NCI-H146 treated with DMSO at 0.1 percent for 48 hours (cell line): ENCODE measurements at regions not wholly inside any gene's neighbourhood (a gene's known extent, or its start where the extent isn't known, plus 50 kb on each side); places are given as distances from the start of the nearest gene placed in this dataset.

Source experiments
- DNase-seq: peaks from one replicate; lab custom pipeline; 2025; ENCODE audit not compliant: unreplicated experiment; lab: John Stamatoyannopoulos, UW

DNA sequence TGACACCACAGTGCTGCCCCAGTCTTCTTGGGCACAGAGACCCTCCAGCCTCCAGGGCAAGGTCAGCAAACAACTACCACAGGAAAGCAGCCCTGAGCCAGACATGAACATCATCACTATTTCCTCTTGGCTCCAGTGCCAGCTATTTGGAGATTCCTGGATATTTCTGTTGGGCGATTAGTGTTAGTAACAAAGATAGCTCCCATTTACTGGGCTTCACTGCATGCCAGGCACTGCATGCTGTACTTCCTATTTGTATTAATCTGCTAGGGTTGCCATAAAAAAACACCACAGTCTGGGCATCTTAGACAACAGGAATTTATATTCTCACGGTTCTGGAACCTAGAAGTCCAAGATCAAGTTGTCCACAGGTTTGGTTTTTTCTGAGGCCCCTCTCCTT is 255.1 kb upstream of the STT3B start:
- no peak for DNase-seq

DNA sequence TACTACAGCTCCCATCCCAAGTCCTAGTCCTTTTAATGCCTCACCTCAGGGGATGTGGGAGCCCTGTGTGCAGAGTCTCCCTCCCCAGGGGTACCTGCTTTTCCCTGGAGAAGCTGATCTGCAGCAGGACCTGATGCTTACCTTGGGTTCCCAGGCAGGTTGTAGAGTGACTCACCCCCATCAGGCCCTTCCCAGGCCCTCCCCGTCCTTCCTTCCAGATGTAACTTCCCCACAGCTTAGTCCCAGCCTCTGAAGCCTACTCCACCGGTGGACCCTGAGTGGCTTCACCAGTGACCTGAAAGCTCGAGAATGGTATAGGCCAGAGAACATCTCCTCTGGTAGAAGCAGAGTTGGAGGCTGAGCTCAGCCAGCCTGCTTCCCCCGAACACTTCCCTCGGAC is 254.2 kb upstream of the STT3B start:
- no peak for DNase-seq

DNA sequence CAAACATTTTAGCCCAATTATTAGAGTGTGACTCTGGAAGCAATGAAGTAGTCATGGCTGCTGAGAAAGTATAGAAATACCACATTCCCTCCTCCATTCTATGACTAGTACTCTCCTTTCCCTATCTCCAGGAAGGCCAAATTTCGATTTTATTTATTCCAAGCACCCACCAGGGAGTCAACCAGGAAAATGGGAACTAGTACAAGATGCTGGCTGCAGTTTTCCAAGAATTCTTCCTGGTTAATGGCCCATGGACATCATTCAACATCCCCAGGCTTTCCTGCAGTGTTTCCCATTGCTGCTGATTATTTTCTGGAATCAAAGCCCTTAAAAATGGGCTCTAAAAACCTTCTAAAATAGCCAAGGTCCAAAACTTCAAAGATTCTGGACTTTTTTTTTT is 247.9 kb upstream of the STT3B start:
- no peak for DNase-seq

DNA sequence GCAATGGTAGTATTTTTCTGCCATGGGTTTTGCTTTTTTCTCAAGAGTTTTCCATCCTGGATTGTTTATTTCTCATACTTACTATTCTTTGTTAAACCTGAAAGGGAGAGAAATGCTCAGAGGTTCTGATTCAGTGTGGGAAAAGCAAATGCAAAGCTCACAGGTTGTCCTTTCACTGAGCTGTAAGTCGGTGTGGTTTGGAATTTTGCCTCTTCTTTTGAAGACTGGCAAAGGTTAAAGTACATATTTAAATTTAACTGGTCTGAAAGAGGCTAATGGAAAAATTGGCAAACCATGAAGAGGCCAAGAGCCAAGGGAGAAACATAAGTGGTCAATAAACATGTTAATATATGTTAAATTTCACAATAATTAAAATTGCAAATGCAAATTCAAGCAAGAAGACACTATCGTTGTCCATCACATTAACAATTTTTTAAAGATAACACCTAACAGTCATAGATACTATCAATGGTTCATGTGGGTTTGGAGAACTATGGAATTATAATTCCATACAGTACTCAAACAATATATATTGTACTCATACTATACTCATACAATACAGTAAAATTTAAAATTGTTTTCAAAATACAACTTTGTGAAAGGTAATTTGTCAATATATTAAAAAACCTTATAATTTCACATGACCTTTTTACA is 246.8 kb upstream of the STT3B start:
- DNase-seq, result no peak

DNA sequence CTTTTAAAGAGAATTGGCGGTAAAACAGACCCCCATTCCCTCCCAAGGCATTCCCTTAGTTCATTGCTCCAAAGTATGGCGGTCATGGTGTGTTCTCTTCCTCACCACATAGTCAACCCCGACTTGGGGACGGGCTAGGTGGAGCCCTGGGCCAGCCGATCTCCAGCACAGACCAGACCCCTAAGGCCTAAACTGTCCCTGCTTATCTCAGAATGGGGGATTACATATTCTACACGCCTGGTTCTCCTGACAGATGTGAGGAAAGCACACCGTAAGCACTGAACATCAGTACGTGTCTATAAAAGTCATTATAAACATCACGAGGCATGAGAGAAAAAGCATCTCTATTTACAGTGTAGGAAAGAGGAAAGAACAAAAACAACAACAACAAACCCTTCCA is 244.5 kb upstream of the STT3B start:
- DNase-seq, result no peak

DNA sequence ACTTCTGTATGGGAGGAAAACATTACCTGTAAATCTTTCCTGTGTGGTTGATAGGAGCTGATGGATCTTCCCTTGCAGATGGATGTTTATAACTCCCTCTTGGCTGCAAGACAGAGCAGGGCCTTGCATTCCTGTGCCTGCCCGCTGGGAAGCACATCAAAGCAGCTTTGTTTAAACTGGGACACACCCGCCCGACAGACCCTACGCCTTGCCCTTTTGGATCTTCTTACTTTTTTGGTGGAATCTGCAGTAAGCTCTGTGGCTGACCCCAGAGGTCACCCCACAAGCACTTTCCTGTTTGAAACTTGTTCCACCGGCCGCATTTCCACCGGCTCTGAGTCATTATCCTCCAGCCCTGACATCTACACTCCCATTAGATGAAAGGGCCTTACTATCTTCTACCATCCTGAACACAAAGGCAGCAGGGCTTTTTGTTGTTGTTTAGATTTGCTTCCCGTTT is 244.1 kb upstream of the STT3B start:
- DNase-seq, result no peak

DNA sequence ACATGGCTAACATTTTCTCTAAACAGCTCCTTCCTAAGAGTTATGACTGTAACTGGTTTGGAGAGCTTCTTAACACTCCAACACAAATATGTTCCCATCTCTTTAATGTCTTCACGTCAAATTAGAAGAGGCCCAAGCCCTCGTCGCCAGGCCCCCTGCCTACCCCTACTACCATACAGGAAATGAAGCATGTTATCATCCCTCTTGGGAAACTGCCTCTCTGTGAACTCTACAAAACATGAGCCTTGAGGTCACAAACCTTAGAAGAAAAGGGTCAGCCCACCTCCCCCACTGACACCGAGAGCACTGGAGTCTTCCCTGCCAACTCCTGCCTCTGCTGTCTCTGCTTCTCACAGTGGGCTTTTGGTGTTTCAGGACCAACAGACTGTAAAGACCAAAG is 243.1 kb upstream of the STT3B start:
- DNase-seq, result no peak

DNA sequence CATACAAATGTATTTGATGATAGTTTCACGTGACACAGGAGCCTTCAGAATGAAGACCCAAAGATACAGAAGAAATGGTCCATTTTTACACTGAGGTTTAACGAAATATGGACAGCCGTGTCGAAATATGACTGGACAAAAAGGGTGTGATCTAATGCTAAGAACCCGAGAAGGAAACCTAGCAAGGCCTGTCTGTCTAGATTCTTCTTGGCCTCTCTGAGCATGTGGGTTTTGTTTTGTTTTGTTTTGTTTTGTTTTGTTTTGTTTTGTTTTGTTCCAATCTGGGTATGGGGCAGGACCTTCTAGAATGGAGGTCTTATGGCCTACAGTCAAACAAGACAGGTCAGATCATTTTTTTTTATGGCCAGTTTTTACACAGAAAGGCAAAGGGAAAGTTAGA is 242.7 kb upstream of the STT3B start:
- no peak for DNase-seq

DNA sequence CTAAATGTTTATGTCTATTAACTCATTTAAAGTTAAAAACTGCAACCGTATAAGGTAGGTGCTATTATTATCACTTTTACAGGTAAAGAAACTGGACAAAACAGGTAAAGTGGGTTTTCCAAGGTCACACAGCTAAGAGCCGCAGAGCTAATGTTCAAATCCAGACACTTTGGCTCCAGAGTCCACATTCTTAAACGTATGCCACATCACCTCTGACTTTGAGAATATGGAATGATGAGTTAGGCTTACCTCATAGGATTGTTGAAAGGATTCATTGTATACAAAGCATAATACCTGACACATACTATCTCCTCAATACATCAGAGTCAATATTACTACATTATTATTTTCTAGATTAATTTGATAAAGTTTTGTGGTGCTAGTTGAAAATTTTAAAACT is 240.9 kb upstream of the STT3B start:
- no peak for DNase-seq

DNA sequence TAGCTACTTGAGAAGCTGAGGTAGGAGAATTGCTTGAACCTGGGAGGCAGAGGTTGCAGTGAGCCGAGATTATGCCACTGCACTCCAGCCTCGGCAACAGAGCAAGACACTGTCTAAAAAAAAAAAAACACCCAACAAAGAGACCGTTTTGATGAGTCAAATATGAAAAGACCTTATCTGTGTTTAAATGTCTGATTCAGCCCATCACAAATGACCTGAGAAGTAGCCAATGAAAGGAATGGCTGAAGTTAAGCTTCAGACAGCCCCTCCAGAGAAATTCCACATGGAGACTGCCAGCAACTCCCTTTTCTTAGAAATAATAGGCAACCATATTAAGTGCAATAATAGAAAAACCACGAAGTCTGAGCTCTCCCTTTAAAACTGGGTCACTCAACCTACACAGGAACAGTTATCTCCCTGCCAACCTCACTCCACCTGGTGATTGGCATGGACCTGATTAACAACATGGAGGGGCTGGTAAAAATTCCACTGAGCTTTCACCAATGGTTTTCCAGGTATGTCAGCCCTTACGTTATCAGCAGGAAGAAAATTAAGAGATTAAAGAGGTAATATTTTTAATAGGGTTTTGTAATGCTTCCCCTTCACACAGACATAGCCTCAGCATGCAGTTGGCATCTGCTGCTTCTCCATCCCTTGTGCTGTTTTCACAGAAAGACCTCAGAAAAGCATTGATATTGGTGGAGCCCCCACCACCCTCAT is 238.1 kb upstream of the STT3B start:
- DNase-seq, result no peak

DNA sequence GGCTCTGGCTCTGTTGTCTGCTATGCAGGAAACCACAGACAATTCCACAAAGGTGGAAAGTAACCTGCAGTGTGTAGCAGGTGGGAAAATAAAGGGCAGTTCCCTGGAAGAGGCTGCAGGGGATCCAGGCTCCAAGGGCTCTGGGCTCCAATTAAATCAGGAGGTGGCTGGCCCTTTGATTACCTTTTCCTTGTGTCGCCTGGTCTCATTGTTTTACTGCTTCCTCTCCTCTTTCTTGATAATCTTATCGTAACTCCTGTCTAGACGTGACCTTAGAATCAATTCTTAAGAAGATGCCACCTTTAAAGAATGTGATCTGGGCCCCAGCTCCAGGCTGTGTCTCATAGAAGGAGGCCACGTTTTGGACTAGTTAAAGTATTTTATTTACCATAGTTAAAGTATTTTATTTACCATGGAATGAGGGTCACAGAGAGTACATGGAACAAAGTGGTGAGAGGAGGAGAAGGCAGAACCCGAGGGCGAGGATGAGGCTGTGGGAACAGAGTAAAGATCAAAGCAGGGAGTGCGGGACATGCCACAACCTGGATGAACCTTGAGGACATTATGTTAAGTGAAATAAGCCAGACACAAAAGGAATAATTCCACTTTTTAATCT is 237.5 kb upstream of the STT3B start:
- DNase-seq, result peak; percentile 67

DNA sequence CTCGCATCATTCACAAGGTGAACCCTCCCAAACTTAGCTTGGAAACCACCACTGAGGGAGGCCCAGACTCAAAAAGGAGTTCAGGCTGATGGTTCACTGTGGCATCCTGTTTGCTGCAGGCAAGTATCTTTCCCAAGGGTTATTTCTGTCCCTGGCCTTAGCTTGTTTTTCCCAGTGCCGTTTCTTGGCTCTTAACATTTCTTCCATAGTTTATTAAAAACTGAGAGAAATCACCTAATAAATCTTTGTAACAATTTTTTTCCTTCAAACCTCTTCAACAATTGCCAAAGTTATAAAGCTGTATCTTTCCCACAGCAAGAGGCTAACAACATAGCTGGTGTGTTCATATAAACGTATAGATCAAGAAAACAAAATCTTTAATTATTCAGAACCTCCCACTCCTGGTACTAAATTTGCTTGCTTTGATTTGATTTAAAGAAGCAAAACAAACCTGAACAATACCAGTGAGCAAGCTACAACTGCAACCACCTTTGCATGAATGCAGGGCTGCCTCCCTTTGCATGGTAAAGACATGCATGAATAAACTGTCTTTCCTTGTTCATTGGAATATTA is 234.9 kb upstream of the STT3B start:
- DNase-seq, result no peak

DNA sequence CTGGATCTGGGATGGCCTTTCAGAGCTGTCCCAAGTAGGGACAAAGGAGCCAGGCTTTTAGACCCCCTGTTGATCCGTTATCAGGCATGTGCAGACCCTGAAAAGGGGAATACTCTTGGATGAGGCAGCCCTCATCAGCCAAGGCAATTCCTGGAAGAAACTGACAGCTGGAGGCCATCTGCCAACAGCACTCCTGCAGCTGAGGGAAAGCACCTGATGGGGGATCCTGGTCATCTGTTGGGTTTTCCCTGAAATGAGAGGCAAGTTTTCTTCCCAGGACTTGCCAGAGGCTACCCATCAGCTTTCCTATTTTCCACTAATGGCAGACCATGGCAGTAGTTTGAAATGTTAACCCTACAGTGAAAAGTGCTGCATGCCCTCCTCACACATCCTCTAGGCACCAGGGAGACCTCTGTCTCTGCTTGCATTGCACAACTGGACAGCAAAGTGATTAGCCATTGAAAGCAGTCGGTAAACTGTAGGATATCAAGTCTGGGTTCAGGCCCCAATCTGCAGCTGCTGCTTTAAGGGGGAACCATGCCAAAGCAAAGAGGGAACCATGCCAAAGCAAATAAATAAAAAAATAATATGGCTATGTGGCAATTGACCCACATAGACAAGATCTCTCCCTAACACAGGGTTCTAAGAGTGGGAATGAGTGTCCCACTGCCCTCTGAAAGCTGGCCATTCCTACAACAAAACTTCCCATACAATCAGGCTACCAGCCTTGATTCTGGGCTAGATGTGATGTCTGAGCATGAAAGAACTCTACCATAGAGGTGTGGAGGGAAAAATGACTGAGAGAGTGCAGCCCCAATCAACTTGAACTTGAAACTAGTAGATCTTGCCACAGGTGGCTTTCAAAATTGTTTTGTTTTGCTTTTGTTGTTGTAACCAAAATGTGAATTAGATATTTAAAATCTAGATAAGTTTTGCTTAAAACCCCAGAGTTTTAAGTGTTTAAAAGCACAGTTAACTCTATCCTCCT is 232.0 kb upstream of the STT3B start:
- DNase-seq, result no peak

DNA sequence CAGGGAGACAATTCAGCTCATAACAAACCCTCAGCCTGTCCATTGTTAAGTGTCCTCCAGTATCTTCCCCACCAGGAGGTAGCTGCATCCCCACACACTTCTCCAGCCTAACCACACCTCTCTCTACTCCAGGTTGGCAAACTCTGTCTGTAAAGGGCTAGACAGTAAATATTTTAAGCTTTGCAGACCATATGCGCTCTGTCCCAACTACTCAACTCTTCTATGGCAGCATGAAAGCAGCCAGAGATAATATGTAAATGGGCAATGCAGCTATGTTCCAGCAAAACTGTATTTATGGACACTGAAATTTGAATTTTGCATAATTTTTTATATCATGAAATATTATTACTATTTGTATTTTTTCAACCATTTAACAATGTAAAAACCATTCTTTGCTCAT is 230.4 kb upstream of the STT3B start:
- no peak for DNase-seq

DNA sequence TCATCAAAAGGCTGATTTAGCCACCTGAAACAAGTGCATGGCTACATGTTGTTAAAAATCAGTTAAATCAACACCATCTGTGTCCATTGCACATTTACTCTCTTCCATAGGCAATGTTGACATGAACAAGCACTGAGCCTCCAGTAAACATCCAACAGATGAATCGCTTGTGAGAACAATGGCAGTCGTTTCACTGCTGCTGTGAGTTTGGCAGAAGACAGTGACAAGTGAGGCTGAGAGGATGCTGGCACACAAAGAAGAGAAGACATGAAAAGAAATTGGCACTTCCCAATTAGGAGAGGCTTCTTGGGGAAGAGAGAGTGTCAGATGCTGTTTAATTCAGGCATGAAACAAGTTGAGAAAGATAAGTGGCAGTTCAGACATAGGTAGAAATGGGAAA is 227.4 kb upstream of the STT3B start:
- no peak for DNase-seq

DNA sequence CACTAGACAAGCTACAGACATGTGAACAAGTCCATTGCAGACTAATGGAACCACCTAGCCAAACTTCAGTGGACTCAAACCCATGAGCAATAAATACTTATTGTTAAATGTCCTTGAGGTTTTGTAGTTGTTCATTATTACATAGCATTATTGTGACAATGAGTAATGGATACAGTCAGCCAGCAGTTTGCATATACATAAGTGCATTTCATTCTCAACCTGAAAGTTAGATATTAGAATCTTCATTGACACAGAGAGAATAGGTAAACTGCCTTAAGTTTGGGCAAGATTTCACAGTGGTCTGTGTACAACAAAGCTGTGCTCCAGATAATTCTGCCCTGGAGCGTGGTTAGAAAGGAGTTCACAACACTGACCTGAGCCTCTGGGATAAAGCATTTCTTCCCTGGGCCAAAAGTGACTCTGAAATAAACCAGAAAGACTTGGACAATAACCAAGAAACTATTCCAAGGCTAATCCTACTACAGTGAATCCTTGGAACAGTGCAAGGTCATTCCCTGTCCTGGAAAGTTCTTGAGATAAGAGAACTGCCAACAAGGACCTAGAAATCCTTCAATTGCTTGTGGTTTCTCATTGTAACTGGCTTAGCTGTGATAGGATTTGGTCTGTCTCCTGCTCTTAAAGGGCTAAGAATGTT is 225.5 kb upstream of the STT3B start:
- no peak for DNase-seq

DNA sequence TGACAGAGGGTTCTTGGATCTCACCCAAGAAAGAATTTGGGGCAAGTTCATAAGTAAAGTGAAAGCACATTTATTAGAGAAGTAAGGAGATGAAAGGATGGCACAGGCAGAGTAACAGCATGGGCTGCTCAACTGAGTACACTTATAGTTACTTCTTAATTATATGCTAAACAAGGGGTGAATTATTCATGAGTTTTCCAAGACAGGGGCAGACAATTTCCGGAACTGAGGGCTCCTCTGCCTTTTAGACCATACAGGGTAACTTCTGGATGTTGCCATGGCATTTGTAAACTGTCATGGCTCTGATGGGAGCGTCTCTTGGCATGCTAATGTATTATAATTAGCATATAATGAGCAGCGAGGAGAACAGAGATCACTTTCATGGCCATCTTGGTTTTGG is 221.2 kb upstream of the STT3B start:
- DNase-seq, result no peak

DNA sequence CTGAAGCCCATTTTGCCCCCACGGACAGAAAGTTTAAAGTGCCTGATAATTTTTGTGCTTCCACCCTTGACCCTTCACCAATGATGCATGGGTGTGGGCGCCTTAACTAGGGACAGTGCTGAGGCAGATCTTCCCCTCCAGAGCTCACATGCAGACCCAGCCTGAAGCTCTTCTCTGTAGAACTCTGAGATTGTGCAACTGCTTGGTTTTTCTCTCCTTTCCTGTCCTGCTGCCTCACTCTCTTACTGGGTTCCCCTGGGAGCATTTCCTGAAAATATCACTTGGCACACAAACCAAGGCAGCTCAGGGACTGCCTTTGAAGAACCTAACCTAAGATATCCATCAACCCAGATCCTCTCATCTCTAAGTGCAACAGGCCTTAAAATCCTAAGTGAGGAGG is 220.3 kb upstream of the STT3B start:
- no peak for DNase-seq

DNA sequence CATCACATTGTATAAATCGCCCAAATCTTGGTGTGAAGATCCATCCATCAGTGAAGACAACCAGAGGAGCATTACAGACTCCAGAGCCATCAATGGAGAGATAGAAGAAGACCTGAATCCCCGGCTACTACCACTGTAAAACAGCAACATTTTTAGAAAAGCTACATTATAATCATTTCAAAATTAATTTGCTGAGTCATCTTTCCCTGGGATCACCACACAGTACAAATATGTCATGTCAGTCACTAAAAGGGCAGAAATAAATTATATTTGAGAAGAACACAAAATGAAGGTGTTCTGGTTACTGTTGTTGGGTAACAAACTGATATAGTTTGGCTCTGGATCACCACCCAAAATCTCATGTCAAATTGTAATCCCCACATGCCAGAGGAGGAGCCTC is 218.5 kb upstream of the STT3B start:
- DNase-seq, result no peak

DNA sequence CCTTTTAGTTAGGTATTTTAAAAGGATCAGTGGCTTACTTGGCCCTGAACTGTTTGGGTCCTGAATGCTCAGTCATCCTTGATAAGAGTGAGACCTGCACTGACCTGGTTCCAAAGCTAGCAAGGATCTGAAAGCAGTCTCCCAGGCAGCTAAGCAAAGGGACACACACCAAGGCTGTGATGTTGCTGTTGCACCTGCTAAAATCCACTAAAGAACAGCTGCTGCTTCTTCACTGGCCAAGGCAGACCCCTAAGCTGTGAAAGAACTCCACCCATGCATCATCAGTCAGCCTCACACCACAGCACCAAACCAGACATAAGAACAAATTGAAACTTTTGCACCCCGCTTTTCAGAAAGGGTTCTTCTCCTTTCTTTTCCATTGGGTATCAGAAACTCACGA is 213.4 kb upstream of the STT3B start:
- DNase-seq, result no peak

DNA sequence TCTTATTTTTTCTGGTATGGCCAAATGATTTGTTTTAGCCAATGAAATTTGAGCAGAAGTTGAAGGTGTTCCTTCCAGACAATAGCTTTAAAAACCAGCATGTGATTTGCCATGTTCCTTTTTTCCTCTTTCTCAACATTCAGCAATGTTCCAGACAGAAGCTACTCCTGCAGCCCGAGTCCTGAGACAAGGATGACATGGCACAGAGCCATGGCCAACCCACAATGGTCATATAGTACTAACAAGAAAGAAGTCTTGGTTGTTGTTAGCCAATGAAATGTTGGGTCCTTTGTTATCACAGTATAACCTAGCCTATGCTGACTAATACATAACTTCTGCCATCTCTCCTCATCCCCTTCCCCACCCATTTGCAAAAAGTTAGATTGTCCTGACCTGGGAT is 211.1 kb upstream of the STT3B start:
- no peak for DNase-seq
